SK-N-SH (cell line): ENCODE measurements at regions not wholly inside any gene's neighbourhood (a gene's known extent, or its start where the extent isn't known, plus 50 kb on each side); places are given as distances from the start of the nearest gene placed in this dataset.

Experiments used
- CTCF ChIA-PET: fragments of 300-600, 350-600 bp; formaldehyde crosslinking; extraction: SDS; loops from one replicate; lab custom pipeline; 2021; lab: Yijun Ruan, JAX
- POLR2A ChIA-PET: fragments of 350-600 bp; sonication (Branson Sonifier 250); formaldehyde crosslinking; extraction: SDS; loops from one replicate; lab custom pipeline; 2020; ENCODE audit warnings: antibody characterized with exemption, inconsistent platforms; lab: Yijun Ruan, JAX
- DNase-seq: peaks from one replicate; pipeline ENCODE4 v3.0.0; 2012
- H2AFZ ChIP-seq: fragments of 200-600 bp; sonication (generic); 2 replicates; pipeline ENCODE4 v1.8.1; 2016; ENCODE audit warnings: antibody characterized with exemption, mild to moderate bottlenecking, low read depth
- H3F3A ChIP-seq: fragments of 200-600 bp; sonication (generic); replicated peaks from 2 replicates; pipeline ENCODE3; 2016; ENCODE audit warnings: antibody characterized with exemption, mild to moderate bottlenecking; ENCODE audit not compliant: insufficient read depth
- H3K27ac ChIP-seq, 2 experiments: fragments of 200-500 bp in 1 of 2; fragments of 200-600 bp in 1 of 2; sonication (Bioruptor generic) in 1 of 2; sonication (generic), shearing (Covaris generic) in 1 of 2; 2 replicates each; pipeline versions ENCODE4 v1.5.1 to v1.6.1; 2014 to 2016; ENCODE audit warnings: low read depth in 2 of 2, inconsistent platforms in 1 of 2, low read length in 1 of 2, mild to moderate bottlenecking in 1 of 2, mixed read lengths in 1 of 2
- H3K27me3 ChIP-seq: fragments of 200-600 bp; sonication (generic), shearing (Covaris generic); 2 replicates; pipeline ENCODE4 v1.6.1; 2016; ENCODE audit warnings: mixed run types; ENCODE audit not compliant: insufficient read depth
- H3K36me3 ChIP-seq, 2 experiments: fragments of 200-500 bp in 1 of 2; fragments of 200-600 bp in 1 of 2; sonication (Bioruptor generic) in 1 of 2; sonication (generic) in 1 of 2; replicated peaks in 1 of 2; 2 replicates each; pipeline versions ENCODE3 to v1.5.1; 2014 to 2016; ENCODE audit warnings: low read length in 1 of 2, mild to moderate bottlenecking in 1 of 2; ENCODE audit not compliant: insufficient read depth in 2 of 2, control insufficient read depth in 1 of 2
- H3K4me1 ChIP-seq, 2 experiments: fragments of 200-500 bp in 1 of 2; fragments of 200-600 bp in 1 of 2; sonication (Bioruptor generic) in 1 of 2; sonication (generic), shearing (Covaris generic) in 1 of 2; 2 replicates each; pipeline versions ENCODE4 v1.5.1 to v1.6.1; 2014 to 2016; ENCODE audit warnings: low read depth in 1 of 2, low read length in 1 of 2, mixed run types in 1 of 2; ENCODE audit not compliant: insufficient read depth in 2 of 2, control insufficient read depth in 1 of 2
- H3K4me2 ChIP-seq: fragments of 200-600 bp; sonication (generic), shearing (Covaris generic); 2 replicates; pipeline ENCODE4 v1.6.1; 2017; ENCODE audit warnings: mixed run types
- H3K4me3 ChIP-seq, 2 experiments: fragments of 200-500 bp in 1 of 2; fragments of 200-600 bp in 1 of 2; sonication (Bioruptor generic) in 1 of 2; sonication (generic), shearing (Covaris generic) in 1 of 2; 2 replicates each; pipeline versions ENCODE4 v1.5.1 to v1.8.1; 2014 to 2016; ENCODE audit warnings: low read depth in 2 of 2, inconsistent platforms in 1 of 2, low read length in 1 of 2, mild to moderate bottlenecking in 1 of 2, mixed read lengths in 1 of 2, moderate library complexity in 1 of 2
- H3K79me2 ChIP-seq: fragments of 200-600 bp; sonication (generic); 2 replicates; pipeline ENCODE4 v1.8.1; 2017; ENCODE audit warnings: mild to moderate bottlenecking; ENCODE audit not compliant: insufficient read depth
- H3K9ac ChIP-seq: fragments of 200-600 bp; sonication (generic); 2 replicates; pipeline ENCODE4 v1.6.1; 2017; ENCODE audit warnings: mixed run types
- H3K9me2 ChIP-seq: fragments of 200-600 bp; sonication (generic); 2 replicates; pipeline ENCODE4 v1.6.1; 2017; ENCODE audit warnings: mixed run types
- H3K9me3 ChIP-seq: fragments of 200-600 bp; sonication (generic); 2 replicates; pipeline ENCODE4 v1.6.1; 2017; ENCODE audit warnings: mixed run types, mild to moderate bottlenecking, moderate library complexity
- H4K20me1 ChIP-seq: fragments of 200-600 bp; sonication (generic); 2 replicates; pipeline ENCODE4 v1.6.1; 2017; ENCODE audit warnings: mild to moderate bottlenecking, mixed run types; ENCODE audit not compliant: insufficient read depth
- CHD2 ChIP-seq: fragments of 150-350 bp; IDR thresholded peaks from 2 replicates; pipeline ENCODE4 v1.6.1; 2018; ENCODE audit warnings: low read length; ENCODE audit not compliant: partially characterized antibody
- ELF1 ChIP-seq: IDR thresholded peaks from 2 replicates; pipeline ENCODE4 v1.4.0; 2012
- EP300 ChIP-seq, 2 experiments: IDR thresholded peaks; 2 replicates each; pipeline versions ENCODE4 v1.4.0 to v1.6.1; 2012; ENCODE audit warnings: borderline replicate concordance in 1 of 2, low read depth in 1 of 2, low read length in 1 of 2
- FOXJ3 ChIP-seq: sonication (generic); formaldehyde crosslinking; IDR thresholded peaks from 2 replicates; pipeline ENCODE4 v1.5.1; 2020; ENCODE audit warnings: mild to moderate bottlenecking, missing genetic modification reagents
- FOXM1 ChIP-seq: IDR thresholded peaks from 2 replicates; pipeline ENCODE4 v1.4.0; 2012; ENCODE audit warnings: low read depth, mild to moderate bottlenecking
- GATA2 ChIP-seq: sonication (generic); formaldehyde crosslinking; IDR thresholded peaks from 2 replicates; pipeline ENCODE4 v1.5.0; 2020; ENCODE audit warnings: mild to moderate bottlenecking, missing genetic modification reagents
- JUND ChIP-seq: IDR thresholded peaks from 2 replicates; pipeline ENCODE4 v1.4.0; 2012
- MEF2A ChIP-seq: IDR thresholded peaks from 2 replicates; pipeline ENCODE4 v1.4.0; 2012; ENCODE audit warnings: low read depth, borderline replicate concordance
- RAD21 ChIP-seq: IDR thresholded peaks from 2 replicates; pipeline ENCODE4 v1.6.1; 2012; ENCODE audit warnings: mild to moderate bottlenecking, low read length
- RFX5 ChIP-seq: IDR thresholded peaks from 2 replicates; pipeline ENCODE4 v1.6.1; 2012; ENCODE audit warnings: mild to moderate bottlenecking, improper control_type of control experiment, low read length
- RXRA ChIP-seq: IDR thresholded peaks from 2 replicates; pipeline ENCODE4 v1.4.0; 2012; ENCODE audit warnings: low read depth, mild to moderate bottlenecking, borderline replicate concordance
- SMC3 ChIP-seq: IDR thresholded peaks from 2 replicates; pipeline ENCODE4 v1.6.1; 2012; ENCODE audit warnings: low read depth, low read length, improper control_type of control experiment
- TCF12 ChIP-seq: IDR thresholded peaks from 2 replicates; pipeline ENCODE4 v1.4.0; 2012
- TEAD4 ChIP-seq: IDR thresholded peaks from 2 replicates; pipeline ENCODE4 v1.4.0; 2012; ENCODE audit warnings: mild to moderate bottlenecking, borderline replicate concordance; ENCODE audit not compliant: insufficient read depth
- YY1 ChIP-seq: IDR thresholded peaks from 2 replicates; pipeline ENCODE4 v1.4.0; 2012; ENCODE audit warnings: low read depth, mild to moderate bottlenecking
- whole genome bisulfite sequencing: methylation state at CpG from one replicate; pipeline ENCODE4 v1.1.6; 2017; ENCODE audit warnings: low lambda C conversion rate; 5-methylcytosine and 5-hydroxymethylcytosine counted together
- TF ChIP-seq, protein P1 (sequence below): fragments of 200-600 bp; sonication (generic); IDR thresholded peaks from 2 replicates; pipeline ENCODE4 v1.6.1; 2017; ENCODE audit warnings: antibody characterized with exemption, mild to moderate bottlenecking, moderate library complexity
- TF ChIP-seq, protein P2 (sequence below): IDR thresholded peaks from 2 replicates; pipeline ENCODE4; 2012
- TF ChIP-seq, protein P3 (sequence below): IDR thresholded peaks from 2 replicates; pipeline ENCODE4 v1.4.0; 2012; ENCODE audit warnings: low read depth
- TF ChIP-seq, protein P4 (sequence below): IDR thresholded peaks from 2 replicates; pipeline ENCODE4 v1.6.1; 2012; ENCODE audit warnings: mild to moderate bottlenecking, low read depth, low read length, moderate library complexity

DNA sequence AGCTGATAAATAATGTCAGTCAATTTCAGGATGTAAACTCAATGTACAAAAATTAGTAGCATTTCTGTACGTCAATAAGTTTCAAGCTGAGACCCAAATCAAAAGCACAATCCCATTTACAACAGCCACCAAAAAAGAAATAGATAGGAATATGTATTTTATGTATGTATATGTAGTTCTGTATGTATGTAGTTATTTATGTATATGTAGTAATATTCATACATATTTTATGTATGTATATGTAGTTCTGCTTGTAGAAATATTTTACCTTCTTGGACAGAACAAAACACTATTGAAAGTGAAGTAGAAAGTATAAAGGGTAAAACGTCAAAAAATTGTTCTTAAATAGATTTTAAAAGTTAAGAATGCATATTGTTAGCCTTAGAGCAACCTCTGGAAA lies 591.0 kb upstream of the SETBP1 start:
- H3K9ac ChIP-seq = no peak overlapping the region
- H4K20me1 ChIP-seq = no peaks in the 10 kb centered on the region
- no peaks in the 10 kb centered on the region for H3K4me1 ChIP-seq
- CTCF ChIA-PET = interaction anchor here (1.1 kb wide), 1 partner anchor 8 kb away, joined by 3 read pairs; no protein-coding TSS in a partner anchor
- TF ChIP-seq FOXM1 = no peak
- TF ChIP-seq CHD2 = no peak
- no peak for TF ChIP-seq JUND
- TF ChIP-seq, protein P1, sequence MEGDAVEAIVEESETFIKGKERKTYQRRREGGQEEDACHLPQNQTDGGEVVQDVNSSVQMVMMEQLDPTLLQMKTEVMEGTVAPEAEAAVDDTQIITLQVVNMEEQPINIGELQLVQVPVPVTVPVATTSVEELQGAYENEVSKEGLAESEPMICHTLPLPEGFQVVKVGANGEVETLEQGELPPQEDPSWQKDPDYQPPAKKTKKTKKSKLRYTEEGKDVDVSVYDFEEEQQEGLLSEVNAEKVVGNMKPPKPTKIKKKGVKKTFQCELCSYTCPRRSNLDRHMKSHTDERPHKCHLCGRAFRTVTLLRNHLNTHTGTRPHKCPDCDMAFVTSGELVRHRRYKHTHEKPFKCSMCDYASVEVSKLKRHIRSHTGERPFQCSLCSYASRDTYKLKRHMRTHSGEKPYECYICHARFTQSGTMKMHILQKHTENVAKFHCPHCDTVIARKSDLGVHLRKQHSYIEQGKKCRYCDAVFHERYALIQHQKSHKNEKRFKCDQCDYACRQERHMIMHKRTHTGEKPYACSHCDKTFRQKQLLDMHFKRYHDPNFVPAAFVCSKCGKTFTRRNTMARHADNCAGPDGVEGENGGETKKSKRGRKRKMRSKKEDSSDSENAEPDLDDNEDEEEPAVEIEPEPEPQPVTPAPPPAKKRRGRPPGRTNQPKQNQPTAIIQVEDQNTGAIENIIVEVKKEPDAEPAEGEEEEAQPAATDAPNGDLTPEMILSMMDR = no peak
- TF ChIP-seq RXRA = no peak
- TF ChIP-seq FOXJ3 (CRISPR knock-in tag) = no peak
- TF ChIP-seq YY1 = no peak
- TF ChIP-seq TEAD4 = no peak
- 0 out of 2 replicates have a peak overlapping the region, but pooled peaks have one; percentile 20 for H2AFZ ChIP-seq
- no peaks in the 10 kb centered on the region for H3K9me2 ChIP-seq
- H3F3A ChIP-seq = no peaks in the 10 kb centered on the region
- no peaks in the 10 kb centered on the region for H3K36me3 ChIP-seq
- POLR2A ChIA-PET = no interaction called here
- H3K79me2 ChIP-seq = no peaks in the 10 kb centered on the region
- no peaks in the 10 kb centered on the region for H3K9me3 ChIP-seq
- DNase-seq = no peak
- H3K4me2 ChIP-seq = no peak overlapping the region
- H3K4me3 ChIP-seq = no peak overlapping the region
- no peak overlapping the region for H3K27ac ChIP-seq
- H3K27me3 ChIP-seq = no peaks in the 10 kb centered on the region
- WGBS = 74% methylated on average over 2 of the region's 2 CpGs

DNA sequence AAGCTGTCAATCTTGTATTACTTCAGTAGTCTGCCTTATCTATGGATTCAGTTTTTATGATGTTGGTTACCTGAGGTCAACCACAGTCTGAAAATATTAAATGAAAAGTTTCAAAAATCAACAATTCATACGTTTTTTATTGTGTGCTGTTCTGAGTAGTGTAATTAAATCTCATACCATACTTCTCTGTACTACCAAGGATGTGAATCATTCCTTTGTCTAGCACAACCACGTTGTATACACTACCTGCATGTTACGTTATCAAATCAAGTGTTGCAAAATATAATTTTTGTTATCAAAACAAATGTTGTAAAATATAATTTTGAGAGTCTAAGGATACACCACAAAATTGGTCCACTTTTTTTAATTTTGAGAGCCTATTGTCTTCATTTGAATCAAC lies 590.2 kb upstream of the SETBP1 start:
- 68% methylated on average over 3 of the region's 3 CpGs for WGBS
- Histone ChIP-seq H3K9ac (no peak overlapping the region), H4K20me1 (no peaks in the 10 kb centered on the region), H2AFZ (peak overlapping the region; percentile 20; the same call in 1 of the 2 replicates), H3K4me3 (no peak overlapping the region), H3F3A (no peaks in the 10 kb centered on the region), H3K27ac (no peak overlapping the region), H3K9me3 (no peaks in the 10 kb centered on the region), H3K4me1 (no peaks in the 10 kb centered on the region), H3K9me2 (no peaks in the 10 kb centered on the region), H3K27me3 (no peaks in the 10 kb centered on the region), H3K4me2 (no peak overlapping the region), H3K36me3 (no peaks in the 10 kb centered on the region), H3K79me2 (no peaks in the 10 kb centered on the region)
- ChIA-PET CTCF (no interaction called here), POLR2A (no interaction called here)
- TF ChIP-seq FOXJ3 (CRISPR knock-in tag) (no peak), MEF2A (no peak), GATA2 (CRISPR knock-in tag) (no peak), TEAD4 (no peak), ELF1 (no peak), FOXM1 (no peak), SMC3 (no peak), CHD2 (no peak), EP300 (IDR thresholded peaks at IDR 0.05; ENCODE audit: borderline replicate concordance in 1 of 2, low read depth in 1 of 2, low read length in 1 of 2) (no peak), TCF12 (no peak), RAD21 (no peak), RFX5 (no peak)
- TF ChIP-seq, protein P2, sequence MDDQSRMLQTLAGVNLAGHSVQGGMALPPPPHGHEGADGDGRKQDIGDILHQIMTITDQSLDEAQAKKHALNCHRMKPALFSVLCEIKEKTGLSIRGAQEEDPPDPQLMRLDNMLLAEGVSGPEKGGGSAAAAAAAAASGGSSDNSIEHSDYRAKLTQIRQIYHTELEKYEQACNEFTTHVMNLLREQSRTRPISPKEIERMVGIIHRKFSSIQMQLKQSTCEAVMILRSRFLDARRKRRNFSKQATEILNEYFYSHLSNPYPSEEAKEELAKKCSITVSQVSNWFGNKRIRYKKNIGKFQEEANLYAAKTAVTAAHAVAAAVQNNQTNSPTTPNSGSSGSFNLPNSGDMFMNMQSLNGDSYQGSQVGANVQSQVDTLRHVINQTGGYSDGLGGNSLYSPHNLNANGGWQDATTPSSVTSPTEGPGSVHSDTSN = no peak
- TF ChIP-seq, protein P1 = no peak
- TF ChIP-seq, protein P3, sequence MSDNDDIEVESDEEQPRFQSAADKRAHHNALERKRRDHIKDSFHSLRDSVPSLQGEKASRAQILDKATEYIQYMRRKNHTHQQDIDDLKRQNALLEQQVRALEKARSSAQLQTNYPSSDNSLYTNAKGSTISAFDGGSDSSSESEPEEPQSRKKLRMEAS = no peak
- TF ChIP-seq, protein P4, sequence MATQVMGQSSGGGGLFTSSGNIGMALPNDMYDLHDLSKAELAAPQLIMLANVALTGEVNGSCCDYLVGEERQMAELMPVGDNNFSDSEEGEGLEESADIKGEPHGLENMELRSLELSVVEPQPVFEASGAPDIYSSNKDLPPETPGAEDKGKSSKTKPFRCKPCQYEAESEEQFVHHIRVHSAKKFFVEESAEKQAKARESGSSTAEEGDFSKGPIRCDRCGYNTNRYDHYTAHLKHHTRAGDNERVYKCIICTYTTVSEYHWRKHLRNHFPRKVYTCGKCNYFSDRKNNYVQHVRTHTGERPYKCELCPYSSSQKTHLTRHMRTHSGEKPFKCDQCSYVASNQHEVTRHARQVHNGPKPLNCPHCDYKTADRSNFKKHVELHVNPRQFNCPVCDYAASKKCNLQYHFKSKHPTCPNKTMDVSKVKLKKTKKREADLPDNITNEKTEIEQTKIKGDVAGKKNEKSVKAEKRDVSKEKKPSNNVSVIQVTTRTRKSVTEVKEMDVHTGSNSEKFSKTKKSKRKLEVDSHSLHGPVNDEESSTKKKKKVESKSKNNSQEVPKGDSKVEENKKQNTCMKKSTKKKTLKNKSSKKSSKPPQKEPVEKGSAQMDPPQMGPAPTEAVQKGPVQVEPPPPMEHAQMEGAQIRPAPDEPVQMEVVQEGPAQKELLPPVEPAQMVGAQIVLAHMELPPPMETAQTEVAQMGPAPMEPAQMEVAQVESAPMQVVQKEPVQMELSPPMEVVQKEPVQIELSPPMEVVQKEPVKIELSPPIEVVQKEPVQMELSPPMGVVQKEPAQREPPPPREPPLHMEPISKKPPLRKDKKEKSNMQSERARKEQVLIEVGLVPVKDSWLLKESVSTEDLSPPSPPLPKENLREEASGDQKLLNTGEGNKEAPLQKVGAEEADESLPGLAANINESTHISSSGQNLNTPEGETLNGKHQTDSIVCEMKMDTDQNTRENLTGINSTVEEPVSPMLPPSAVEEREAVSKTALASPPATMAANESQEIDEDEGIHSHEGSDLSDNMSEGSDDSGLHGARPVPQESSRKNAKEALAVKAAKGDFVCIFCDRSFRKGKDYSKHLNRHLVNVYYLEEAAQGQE = no peak
- no peak for DNase-seq
